ENCODE measurements at regions not wholly inside any gene's neighbourhood (a gene's known extent, or its start where the extent isn't known, plus 50 kb on each side); places are given as distances from the start of the nearest gene placed in this dataset.

DNA sequence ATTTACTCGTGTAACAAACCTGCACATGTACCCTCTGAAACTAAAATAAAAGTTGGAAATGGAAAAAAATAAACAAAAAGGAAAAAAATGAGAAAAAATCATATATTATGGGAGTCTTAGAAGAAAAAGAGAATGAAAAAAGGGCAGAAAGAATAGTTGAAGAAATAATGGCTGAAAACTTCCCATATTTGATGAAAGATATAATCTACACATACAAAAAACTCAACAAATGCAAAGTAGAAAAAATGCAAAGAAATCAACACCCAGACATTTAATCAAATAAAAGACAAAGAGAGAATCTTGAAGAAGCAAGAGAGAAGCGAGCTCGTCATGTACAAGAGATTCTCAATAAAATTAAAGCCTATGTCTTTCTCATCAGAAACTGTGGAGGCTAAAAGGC, 73.8 kb downstream of the SLC25A46 start:
- H3K36me3 ChIP-seq, result no peaks in the 10 kb centered on the region
- TF ChIP-seq, protein P1, sequence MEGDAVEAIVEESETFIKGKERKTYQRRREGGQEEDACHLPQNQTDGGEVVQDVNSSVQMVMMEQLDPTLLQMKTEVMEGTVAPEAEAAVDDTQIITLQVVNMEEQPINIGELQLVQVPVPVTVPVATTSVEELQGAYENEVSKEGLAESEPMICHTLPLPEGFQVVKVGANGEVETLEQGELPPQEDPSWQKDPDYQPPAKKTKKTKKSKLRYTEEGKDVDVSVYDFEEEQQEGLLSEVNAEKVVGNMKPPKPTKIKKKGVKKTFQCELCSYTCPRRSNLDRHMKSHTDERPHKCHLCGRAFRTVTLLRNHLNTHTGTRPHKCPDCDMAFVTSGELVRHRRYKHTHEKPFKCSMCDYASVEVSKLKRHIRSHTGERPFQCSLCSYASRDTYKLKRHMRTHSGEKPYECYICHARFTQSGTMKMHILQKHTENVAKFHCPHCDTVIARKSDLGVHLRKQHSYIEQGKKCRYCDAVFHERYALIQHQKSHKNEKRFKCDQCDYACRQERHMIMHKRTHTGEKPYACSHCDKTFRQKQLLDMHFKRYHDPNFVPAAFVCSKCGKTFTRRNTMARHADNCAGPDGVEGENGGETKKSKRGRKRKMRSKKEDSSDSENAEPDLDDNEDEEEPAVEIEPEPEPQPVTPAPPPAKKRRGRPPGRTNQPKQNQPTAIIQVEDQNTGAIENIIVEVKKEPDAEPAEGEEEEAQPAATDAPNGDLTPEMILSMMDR (IDR thresholded peaks at IDR 0.05; ENCODE audit: borderline replicate concordance), result no peak
- H3K4me3 ChIP-seq, result no peak overlapping the region
- no peaks in the 10 kb centered on the region for H3K27me3 ChIP-seq (ENCODE audit: low read depth)
- no peak overlapping the region for H3K27ac ChIP-seq (replicated peaks)
- no peak for DNase-seq
- H3K4me1 ChIP-seq, result no peaks in the 10 kb centered on the region
- intact Hi-C loops (cut with micrococcal nuclease), result no loop called here
- H3K9me3 ChIP-seq (replicated peaks), result peaks cover 24% of the 10 kb centered on the region

DNA sequence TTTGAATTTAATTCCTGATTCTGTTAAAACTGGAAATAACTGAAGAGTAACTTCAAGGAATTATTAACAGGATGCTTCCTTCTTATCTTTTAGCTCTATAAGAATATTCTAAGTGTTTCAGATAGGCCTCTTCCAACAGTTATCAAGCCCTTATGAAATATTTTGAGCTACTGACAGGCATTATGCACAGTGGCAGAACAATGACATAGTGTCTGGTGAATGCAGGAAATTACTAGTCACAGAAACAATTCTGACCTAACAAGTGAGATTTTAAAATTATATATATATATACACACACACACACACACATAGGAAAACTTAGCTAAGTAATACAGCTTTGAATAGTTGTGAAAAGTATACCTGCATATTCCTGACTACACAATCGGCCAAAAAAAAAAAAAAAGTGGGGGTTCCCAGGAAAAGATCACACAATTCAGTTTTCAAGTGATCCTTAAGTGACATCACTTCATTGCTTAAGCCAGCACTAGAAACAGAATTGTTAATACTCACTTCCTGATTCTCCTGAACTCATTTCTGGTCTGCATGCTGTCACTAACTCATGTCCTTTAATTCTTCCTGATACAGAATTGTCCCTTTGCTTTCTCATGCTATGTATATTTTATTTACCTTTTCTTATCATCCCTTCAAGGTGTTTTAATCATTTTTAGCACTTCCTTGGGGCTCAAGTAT, 77.3 kb downstream of the SLC25A46 start:
- Histone ChIP-seq H3K36me3 (no peaks in the 10 kb centered on the region), H3K9me3 (replicated peaks) (peaks cover 24% of the 10 kb centered on the region), H3K4me1 (no peaks in the 10 kb centered on the region), H3K27ac (replicated peaks) (no peak overlapping the region), H3K4me3 (no peak overlapping the region), H3K27me3 (ENCODE audit: low read depth) (no peaks in the 10 kb centered on the region)
- intact Hi-C loops (cut with micrococcal nuclease), result no loop called here
- TF ChIP-seq, protein P1 (IDR thresholded peaks at IDR 0.05; ENCODE audit: borderline replicate concordance), result no peak
- DNase-seq, result no peak

DNA sequence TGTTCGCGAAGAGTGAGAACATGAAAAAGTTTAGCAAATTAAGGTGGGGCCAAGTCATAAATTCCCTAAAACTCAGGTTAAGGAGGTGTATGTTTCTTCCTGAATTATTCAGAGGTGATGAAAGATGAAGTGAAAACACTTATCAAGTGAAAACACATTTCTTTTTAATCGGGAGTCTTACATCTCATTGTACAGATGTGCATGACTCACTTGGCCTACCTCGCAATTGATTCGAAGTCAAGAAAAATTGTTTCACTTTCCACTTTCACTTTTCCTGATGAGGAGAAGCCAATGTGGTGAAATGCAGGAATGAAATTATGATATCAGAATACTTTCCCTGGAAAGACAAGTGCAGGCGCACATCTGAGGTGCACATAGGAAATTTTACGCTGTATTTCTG, 78.7 kb downstream of the SLC25A46 start:
- TF ChIP-seq, protein P1 (IDR thresholded peaks at IDR 0.05; ENCODE audit: borderline replicate concordance), result no peak
- intact Hi-C loops (cut with micrococcal nuclease), result no loop called here

DNA sequence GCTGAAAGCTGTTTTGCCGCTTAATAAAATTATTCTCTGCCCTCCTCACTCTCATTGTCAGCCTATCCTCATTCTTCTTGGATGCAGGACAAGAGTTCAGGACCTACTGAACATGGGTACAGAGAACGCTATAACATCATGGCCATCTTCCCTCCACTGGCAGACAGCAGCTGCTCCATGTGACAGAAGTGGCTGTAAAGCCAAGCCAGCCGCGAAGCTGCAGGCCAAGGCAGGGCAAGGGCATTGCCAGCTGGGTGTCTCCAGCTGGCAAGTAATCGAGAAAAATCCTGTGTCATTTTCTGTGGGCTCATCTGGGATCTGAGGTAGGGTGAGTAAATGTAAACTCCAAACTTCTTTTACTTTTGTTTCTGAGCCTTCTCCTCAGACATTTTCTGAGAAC, 84.8 kb downstream of the SLC25A46 start:
- intact Hi-C loops (cut with micrococcal nuclease), result no loop called here
- no peak for DNase-seq
- Histone ChIP-seq H3K4me3 (no peak overlapping the region), H3K27me3 (ENCODE audit: low read depth) (no peaks in the 10 kb centered on the region), H3K4me1 (no peaks in the 10 kb centered on the region), H3K9me3 (replicated peaks) (peaks cover 53% of the 10 kb centered on the region), H3K36me3 (peaks cover 4% of the 10 kb centered on the region), H3K27ac (replicated peaks) (no peak overlapping the region)
- TF ChIP-seq, protein P1 (IDR thresholded peaks at IDR 0.05; ENCODE audit: borderline replicate concordance), result no peak

More for the DNA sequence above, 78.7 kb downstream of the SLC25A46 start:
- no peaks in the 10 kb centered on the region for H3K27me3 ChIP-seq (ENCODE audit: low read depth)
- no peaks in the 10 kb centered on the region for H3K36me3 ChIP-seq
- H3K9me3 ChIP-seq (replicated peaks), result peaks cover 14% of the 10 kb centered on the region
- no peak overlapping the region for H3K27ac ChIP-seq (replicated peaks)
- DNase-seq, result no peak
- no peaks in the 10 kb centered on the region for H3K4me1 ChIP-seq
- no peak overlapping the region for H3K4me3 ChIP-seq

DNA sequence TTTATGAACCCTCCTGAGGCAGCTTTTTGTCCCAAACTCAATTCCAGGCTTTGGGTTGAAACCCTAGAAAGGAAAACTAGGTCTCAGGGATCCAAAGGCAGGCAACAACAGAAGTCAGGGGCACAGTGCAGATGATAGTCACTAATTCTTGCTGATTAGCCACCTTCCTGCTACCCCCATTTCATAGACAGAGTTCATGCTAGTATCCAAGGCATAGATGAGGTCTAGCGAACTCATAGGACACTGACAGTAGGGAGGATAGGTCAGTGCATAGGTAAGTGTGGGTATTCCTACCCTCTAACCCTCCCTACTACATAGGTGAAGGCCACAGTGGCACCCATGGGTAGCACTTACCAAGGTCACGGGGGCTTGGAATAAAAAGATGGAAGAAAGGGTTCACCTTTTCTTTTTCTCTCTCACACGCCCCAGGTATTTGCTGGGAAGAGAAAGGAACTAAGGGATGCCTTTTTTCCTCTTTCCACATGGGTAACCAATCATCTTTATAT, 86.2 kb downstream of the SLC25A46 start:
- intact Hi-C loops (cut with micrococcal nuclease), result no loop called here

More for the DNA sequence above, 86.2 kb downstream of the SLC25A46 start:
- Histone ChIP-seq H3K9me3 (replicated peaks) (peaks cover 66% of the 10 kb centered on the region), H3K4me3 (no peak overlapping the region), H3K4me1 (no peaks in the 10 kb centered on the region), H3K27me3 (ENCODE audit: low read depth) (no peaks in the 10 kb centered on the region), H3K27ac (replicated peaks) (no peak overlapping the region), H3K36me3 (peaks cover 4% of the 10 kb centered on the region)
- TF ChIP-seq, protein P1 (IDR thresholded peaks at IDR 0.05; ENCODE audit: borderline replicate concordance), result no peak
- no peak for DNase-seq

All from left ventricle myocardium inferior (tissue), 1 donor.